ENCODE measurements at regions not wholly inside any gene's neighbourhood (a gene's known extent, or its start where the extent isn't known, plus 50 kb on each side); places are given as distances from the start of the nearest gene placed in this dataset.

- TF ChIP-seq CREB5 (CRISPR knock-in tag; IDR thresholded peaks at IDR 0.05; ENCODE audit: low read depth) = no peak
- no peak for TF ChIP-seq POU6F1 (CRISPR knock-in tag; IDR thresholded peaks at IDR 0.05; ENCODE audit: borderline replicate concordance, low read depth)
- no peak for TF ChIP-seq BACH2 (CRISPR knock-in tag; IDR thresholded peaks at IDR 0.05; ENCODE audit: borderline replicate concordance)
- TF ChIP-seq ZNF70 (CRISPR knock-in tag; IDR thresholded peaks at IDR 0.05) = no peak
Measured at GRCh38 chr1:29732453-29732852, 496.1 kb downstream of the PTPRU start (continued).

- no peak for ATAC-seq
- TF ChIP-seq TCF4 (CRISPR knock-in tag; IDR thresholded peaks at IDR 0.05; ENCODE audit: borderline replicate concordance) (no peak), ISL1 (CRISPR knock-in tag; IDR thresholded peaks at IDR 0.05) (no peak), SNAI2 (CRISPR knock-in tag; IDR thresholded peaks at IDR 0.05) (no peak), RARB (CRISPR knock-in tag; IDR thresholded peaks at IDR 0.05) (no peak), GLIS3 (CRISPR knock-in tag; IDR thresholded peaks at IDR 0.05) (no peak), ZFP3 (CRISPR knock-in tag; IDR thresholded peaks at IDR 0.05) (no peak), TSHZ2 (CRISPR knock-in tag; IDR thresholded peaks at IDR 0.05) (no peak), ZNF70 (CRISPR knock-in tag; IDR thresholded peaks at IDR 0.05) (no peak), CSRNP3 (CRISPR knock-in tag; IDR thresholded peaks at IDR 0.05) (no peak), ARNTL (CRISPR knock-in tag; IDR thresholded peaks at IDR 0.05; ENCODE audit: borderline replicate concordance, low read depth) (no peak), POU6F1 (CRISPR knock-in tag; IDR thresholded peaks at IDR 0.05; ENCODE audit: borderline replicate concordance, low read depth) (no peak), PPARA (CRISPR knock-in tag; IDR thresholded peaks at IDR 0.05; ENCODE audit: borderline replicate concordance) (no peak), TOX (CRISPR knock-in tag; IDR thresholded peaks at IDR 0.05; ENCODE audit: borderline replicate concordance) (no peak), ZFP30 (CRISPR knock-in tag; IDR thresholded peaks at IDR 0.05) (no peak)
Measured at GRCh38 chr1:29730623-29731022, 494.3 kb downstream of the PTPRU start.

GRCh38 chr1:29729281-29729680 lies 493.0 kb downstream of the PTPRU start:
- no peak for ATAC-seq
- TF ChIP-seq PATZ1 (CRISPR knock-in tag; IDR thresholded peaks at IDR 0.05; ENCODE audit: borderline replicate concordance) (no peak), ZC3H10 (CRISPR knock-in tag; IDR thresholded peaks at IDR 0.05) (no peak), OSR1 (CRISPR knock-in tag; IDR thresholded peaks at IDR 0.05) (no peak), CSRNP3 (CRISPR knock-in tag; IDR thresholded peaks at IDR 0.05) (no peak), ZFP3 (CRISPR knock-in tag; IDR thresholded peaks at IDR 0.05) (no peak), RARB (CRISPR knock-in tag; IDR thresholded peaks at IDR 0.05) (no peak), ISL1 (CRISPR knock-in tag; IDR thresholded peaks at IDR 0.05) (no peak), CSDC2 (CRISPR knock-in tag; IDR thresholded peaks at IDR 0.05) (no peak), PPARA (CRISPR knock-in tag; IDR thresholded peaks at IDR 0.05; ENCODE audit: borderline replicate concordance) (no peak), ZFP30 (CRISPR knock-in tag; IDR thresholded peaks at IDR 0.05) (no peak), BACH2 (CRISPR knock-in tag; IDR thresholded peaks at IDR 0.05; ENCODE audit: borderline replicate concordance) (no peak), ZNF70 (CRISPR knock-in tag; IDR thresholded peaks at IDR 0.05) (no peak), GLIS3 (CRISPR knock-in tag; IDR thresholded peaks at IDR 0.05) (no peak), TOX (CRISPR knock-in tag; IDR thresholded peaks at IDR 0.05; ENCODE audit: borderline replicate concordance) (no peak), ZNF565 (CRISPR knock-in tag; conservative IDR thresholded peaks at IDR 0.05; ENCODE audit: low read depth) (no peak), SNAI2 (CRISPR knock-in tag; IDR thresholded peaks at IDR 0.05) (no peak), ESRRG (CRISPR knock-in tag; IDR thresholded peaks at IDR 0.05) (no peak), TCF4 (CRISPR knock-in tag; IDR thresholded peaks at IDR 0.05; ENCODE audit: borderline replicate concordance) (no peak)
